ENCODE measurements at regions not wholly inside any gene's neighbourhood (a gene's known extent, or its start where the extent isn't known, plus 50 kb on each side); places are given as distances from the start of the nearest gene placed in this dataset.

- TF ChIP-seq CTCF (conservative IDR thresholded peaks at IDR 0.05; ENCODE audit: low read depth, low read length) = no peak
- DNase-seq (ENCODE audit: low read depth) = no peak
- no peak overlapping the region for H3K4me3 ChIP-seq (ENCODE audit: low read depth, low read length)
Observed at GRCh38 chr1:234932106-234932505, 196.5 kb downstream of the TOMM20 start.

GRCh38 chr1:234931404-234931973 lies 197.1 kb downstream of the TOMM20 start:
- DNase-seq (ENCODE audit: low read depth) = no peak
- no peak for TF ChIP-seq CTCF (conservative IDR thresholded peaks at IDR 0.05; ENCODE audit: low read depth, low read length)
- H3K4me3 ChIP-seq (ENCODE audit: low read depth, low read length) = no peak overlapping the region

- H3K4me3 ChIP-seq (ENCODE audit: low read depth, low read length) = no peak overlapping the region
- no peak for DNase-seq (ENCODE audit: low read depth)
- no peak for TF ChIP-seq CTCF (conservative IDR thresholded peaks at IDR 0.05; ENCODE audit: low read depth, low read length)
Observed at GRCh38 chr1:234929369-234929768, 199.3 kb downstream of the TOMM20 start.

- no peak for DNase-seq (ENCODE audit: low read depth)
- TF ChIP-seq CTCF (conservative IDR thresholded peaks at IDR 0.05; ENCODE audit: low read depth, low read length) = no peak
- no peak overlapping the region for H3K4me3 ChIP-seq (ENCODE audit: low read depth, low read length)
Observed at GRCh38 chr1:234928642-234929041, 200.0 kb downstream of the TOMM20 start.

GRCh38 chr1:234927971-234928640 lies 200.5 kb downstream of the TOMM20 start:
- no peak overlapping the region for H3K4me3 ChIP-seq (ENCODE audit: low read depth, low read length)
- TF ChIP-seq CTCF (conservative IDR thresholded peaks at IDR 0.05; ENCODE audit: low read depth, low read length) = no peak
- DNase-seq (ENCODE audit: low read depth) = no peak

- TF ChIP-seq CTCF (conservative IDR thresholded peaks at IDR 0.05; ENCODE audit: low read depth, low read length) = no peak
- no peak overlapping the region for H3K4me3 ChIP-seq (ENCODE audit: low read depth, low read length)
Observed at GRCh38 chr1:234927312-234927970, 201.2 kb downstream of the TOMM20 start.

More at GRCh38 chr1:234927312-234927970, 201.2 kb downstream of the TOMM20 start:
- DNase-seq (ENCODE audit: low read depth) = no peak

Measured in epithelial cell of proximal tubule (primary cell).